BJ (cell line): ENCODE measurements at regions not wholly inside any gene's neighbourhood (a gene's known extent, or its start where the extent isn't known, plus 50 kb on each side); places are given as distances from the start of the nearest gene placed in this dataset.

Source experiments
- CTCF ChIA-PET: fragments of 350-600 bp; formaldehyde crosslinking; extraction: SDS; loops from one replicate; lab custom pipeline; 2021; ENCODE audit warnings: antibody characterized with exemption, inconsistent platforms; lab: Yijun Ruan, JAX
- POLR2A ChIA-PET: fragments of 300-600 bp; sonication (Branson Sonifier 250); formaldehyde crosslinking; extraction: SDS; loops from one replicate; lab custom pipeline; 2021; ENCODE audit warnings: antibody characterized with exemption; lab: Charles Lee
- DNase-seq: peaks from one replicate; pipeline ENCODE4 v3.0.0-alpha.2; 2011; ENCODE audit warnings: low read depth
- H3K27me3 ChIP-seq: 2 replicates; pipeline ENCODE4 v1.6.0; 2011; ENCODE audit warnings: low read length; ENCODE audit not compliant: control insufficient read depth, insufficient read depth
- H3K36me3 ChIP-seq: 2 replicates; pipeline ENCODE4 v1.5.1; 2011; ENCODE audit warnings: low read length; ENCODE audit not compliant: control insufficient read depth, insufficient read depth
- H3K4me3 ChIP-seq: 2 replicates; pipeline ENCODE4 v1.5.1; 2011; ENCODE audit warnings: low read depth, mild to moderate bottlenecking, control low read depth, low read length
- CTCF ChIP-seq: IDR thresholded peaks from 2 replicates; pipeline ENCODE4 v1.5.1; 2011; ENCODE audit warnings: low read depth, mild to moderate bottlenecking, control low read depth, inconsistent platforms, low read length, moderate library complexity; ENCODE audit not compliant: insufficient read depth

- no peak for TF ChIP-seq CTCF
- CTCF ChIA-PET: no interaction called here
- Histone ChIP-seq H3K36me3 (no peaks in the 10 kb centered on the region), H3K27me3 (no peaks in the 10 kb centered on the region), H3K4me3 (no peak overlapping the region)
- no peak for DNase-seq
- POLR2A ChIA-PET: no interaction called here
Measured at GRCh38 chr20:10958279-10958678, 284.5 kb upstream of the JAG1 start.

- no peak for DNase-seq
- ChIA-PET POLR2A (no interaction called here), CTCF (no interaction called here)
- H3K36me3 ChIP-seq: no peaks in the 10 kb centered on the region
- no peak overlapping the region for H3K4me3 ChIP-seq
- no peak for TF ChIP-seq CTCF
- H3K27me3 ChIP-seq: no peaks in the 10 kb centered on the region
Measured at GRCh38 chr20:10960416-10960815, 286.6 kb upstream of the JAG1 start.

GRCh38 chr20:10961651-10962288, 288.0 kb upstream of the JAG1 start:
- POLR2A ChIA-PET: no interaction called here
- TF ChIP-seq CTCF: no peak

GRCh38 chr20:10962937-10963336, 289.1 kb upstream of the JAG1 start:
- DNase-seq: no peak
- TF ChIP-seq CTCF: no peak
- no peaks in the 10 kb centered on the region for H3K36me3 ChIP-seq
- H3K27me3 ChIP-seq: no peaks in the 10 kb centered on the region
- POLR2A ChIA-PET: no interaction called here
- CTCF ChIA-PET: no interaction called here
- H3K4me3 ChIP-seq: no peak overlapping the region

More at GRCh38 chr20:10961651-10962288, 288.0 kb upstream of the JAG1 start:
- CTCF ChIA-PET: no interaction called here
- Histone ChIP-seq H3K27me3 (no peaks in the 10 kb centered on the region), H3K4me3 (no peak overlapping the region), H3K36me3 (no peaks in the 10 kb centered on the region)
- no peak for DNase-seq

GRCh38 chr20:10963717-10964266, 290.0 kb upstream of the JAG1 start:
- no peak for TF ChIP-seq CTCF
- DNase-seq: no peak
- CTCF ChIA-PET: no interaction called here
- Histone ChIP-seq H3K36me3 (no peaks in the 10 kb centered on the region), H3K27me3 (no peaks in the 10 kb centered on the region), H3K4me3 (no peak overlapping the region)
- POLR2A ChIA-PET: no interaction called here
